Dedifferentiated amniotic fluid mesenchymal stem cell (primary cell): ENCODE measurements at regions not wholly inside any gene's neighbourhood (a gene's known extent, or its start where the extent isn't known, plus 50 kb on each side); places are given as distances from the start of the nearest gene placed in this dataset.

Source experiments
- DNase-seq: peaks from one replicate; pipeline ENCODE4 v3.0.0-alpha.2; 2016; ENCODE audit errors: extremely low spot score

GRCh38 chr6:144578385-144579350 lies 293.5 kb downstream of the UTRN start:
- peak; percentile 44 for DNase-seq

- DNase-seq: no peak
These were observed 294.9 kb downstream of the UTRN start for GRCh38 chr6:144580039-144580438.

GRCh38 chr6:144580771-144581170 lies 295.6 kb downstream of the UTRN start:
- DNase-seq: no peak

GRCh38 chr6:144581812-144582537 lies 296.8 kb downstream of the UTRN start:
- no peak for DNase-seq

GRCh38 chr6:144582939-144583613 lies 297.9 kb downstream of the UTRN start:
- no peak for DNase-seq

- DNase-seq: no peak
These were observed 298.4 kb downstream of the UTRN start for GRCh38 chr6:144583614-144583954.

GRCh38 chr6:144585217-144585814 lies 300.2 kb downstream of the UTRN start:
- peak; percentile 38 for DNase-seq

GRCh38 chr6:144586986-144587385 lies 301.9 kb downstream of the UTRN start:
- DNase-seq: no peak

- no peak for DNase-seq
These were observed 303.7 kb downstream of the UTRN start for GRCh38 chr6:144588697-144589325.

- no peak for DNase-seq
These were observed 305.4 kb downstream of the UTRN start for GRCh38 chr6:144590532-144590931.

GRCh38 chr6:144593392-144593791 lies 308.3 kb downstream of the UTRN start:
- DNase-seq: no peak

GRCh38 chr6:144594585-144594984 lies 309.4 kb downstream of the UTRN start:
- no peak for DNase-seq

- no peak for DNase-seq
These were observed 310.1 kb downstream of the UTRN start for GRCh38 chr6:144595266-144595665.

GRCh38 chr6:144597511-144597910 lies 312.4 kb downstream of the UTRN start:
- no peak for DNase-seq

GRCh38 chr6:144599615-144600014 lies 314.5 kb downstream of the UTRN start:
- DNase-seq: no peak

- no peak for DNase-seq
These were observed 316.1 kb downstream of the UTRN start for GRCh38 chr6:144601221-144601620.

- DNase-seq: no peak
These were observed 317.5 kb downstream of the UTRN start for GRCh38 chr6:144602523-144603180.

GRCh38 chr6:144606083-144606482 lies 320.9 kb downstream of the UTRN start:
- DNase-seq: no peak

GRCh38 chr6:144607998-144608735 lies 323.0 kb downstream of the UTRN start:
- no peak for DNase-seq

GRCh38 chr6:144612811-144613210 lies 327.7 kb downstream of the UTRN start:
- DNase-seq: no peak
